Activated effector memory CD4-positive, alpha-beta T cell treated with anti-CD3 and anti-CD28 coated beads, Interleukin-2, amount 50 U/mL, for 16 hours (primary cell): ENCODE measurements at regions not wholly inside any gene's neighbourhood (a gene's known extent, or its start where the extent isn't known, plus 50 kb on each side); places are given as distances from the start of the nearest gene placed in this dataset.
"Not testable (repeated sequence)": the region's sequence is repeated elsewhere in the genome, so short reads cannot be mapped to it uniquely, and the experiment has no call there.

Experiments
- DNase-seq: peaks from one replicate; pipeline ENCODE4 v3.0.0-alpha.2; 2020

- no peak for DNase-seq
Observed at GRCh38 chr12:83313322-83313721, 626.6 kb downstream of the TMTC2 start.

- no peak for DNase-seq
Observed at GRCh38 chr12:83276904-83277303, 590.2 kb downstream of the TMTC2 start.

GRCh38 chr12:83271201-83271600, 584.5 kb downstream of the TMTC2 start:
- DNase-seq: no peak

GRCh38 chr12:83265808-83266207, 579.1 kb downstream of the TMTC2 start:
- no peak for DNase-seq

- no peak for DNase-seq
Observed at GRCh38 chr12:83261998-83262397, 575.3 kb downstream of the TMTC2 start.

GRCh38 chr12:83260126-83260525, 573.4 kb downstream of the TMTC2 start:
- not testable (repeated sequence) for DNase-seq

GRCh38 chr12:83257726-83258125, 571.0 kb downstream of the TMTC2 start:
- DNase-seq: no peak

GRCh38 chr12:83256562-83256961, 569.9 kb downstream of the TMTC2 start:
- no peak for DNase-seq

GRCh38 chr12:83250866-83251265, 564.2 kb downstream of the TMTC2 start:
- DNase-seq: no peak

- DNase-seq: no peak
Observed at GRCh38 chr12:83245156-83245555, 558.5 kb downstream of the TMTC2 start.

GRCh38 chr12:83244001-83244400, 557.3 kb downstream of the TMTC2 start:
- DNase-seq: no peak

GRCh38 chr12:83233987-83234386, 547.3 kb downstream of the TMTC2 start:
- not testable (repeated sequence) for DNase-seq

- not testable (repeated sequence) for DNase-seq
Observed at GRCh38 chr12:83226960-83227359, 540.3 kb downstream of the TMTC2 start.

GRCh38 chr12:83225806-83226205, 539.1 kb downstream of the TMTC2 start:
- no peak for DNase-seq

- no peak for DNase-seq
Observed at GRCh38 chr12:83224012-83224411, 537.3 kb downstream of the TMTC2 start.

GRCh38 chr12:83220774-83221173, 534.1 kb downstream of the TMTC2 start:
- no peak for DNase-seq

- no peak for DNase-seq
Observed at GRCh38 chr12:83216230-83216629, 529.5 kb downstream of the TMTC2 start.

- DNase-seq: no peak
Observed at GRCh38 chr12:83214185-83214584, 527.5 kb downstream of the TMTC2 start.

GRCh38 chr12:83210933-83211332, 524.2 kb downstream of the TMTC2 start:
- DNase-seq: no peak

- DNase-seq: no peak
Observed at GRCh38 chr12:83199069-83199468, 512.4 kb downstream of the TMTC2 start.

GRCh38 chr12:83198291-83199015, 511.7 kb downstream of the TMTC2 start:
- no peak for DNase-seq

- no peak for DNase-seq
Observed at GRCh38 chr12:83197483-83197914, 510.8 kb downstream of the TMTC2 start.

- no peak for DNase-seq
Observed at GRCh38 chr12:83196694-83197350, 510.1 kb downstream of the TMTC2 start.

GRCh38 chr12:83190631-83191390, 504.1 kb downstream of the TMTC2 start:
- DNase-seq: no peak
